ENCODE measurements at regions not wholly inside any gene's neighbourhood (a gene's known extent, or its start where the extent isn't known, plus 50 kb on each side); places are given as distances from the start of the nearest gene placed in this dataset.

GRCh38 chr2:128408349-128409305, 90.0 kb upstream of the HS6ST1 start:
- no peak overlapping the region for H3K4me3 ChIP-seq (ENCODE audit: low read length)
- no peak for DNase-seq (ENCODE audit: low read depth)
- TF ChIP-seq CTCF (conservative IDR thresholded peaks at IDR 0.05; ENCODE audit: low read depth, low read length), result no peak

GRCh38 chr2:128409326-128410034, 90.8 kb upstream of the HS6ST1 start:
- no peak for TF ChIP-seq CTCF (conservative IDR thresholded peaks at IDR 0.05; ENCODE audit: low read depth, low read length)
- DNase-seq (ENCODE audit: low read depth), result no peak
- no peak overlapping the region for H3K4me3 ChIP-seq (ENCODE audit: low read length)

GRCh38 chr2:128410035-128410757, 91.5 kb upstream of the HS6ST1 start:
- no peak for DNase-seq (ENCODE audit: low read depth)
- no peak for TF ChIP-seq CTCF (conservative IDR thresholded peaks at IDR 0.05; ENCODE audit: low read depth, low read length)
- H3K4me3 ChIP-seq (ENCODE audit: low read length), result no peak overlapping the region

- DNase-seq (ENCODE audit: low read depth), result no peak
- H3K4me3 ChIP-seq (ENCODE audit: low read length), result no peak overlapping the region
- TF ChIP-seq CTCF (conservative IDR thresholded peaks at IDR 0.05; ENCODE audit: low read depth, low read length), result no peak
Measured at GRCh38 chr2:128410758-128411215, 92.1 kb upstream of the HS6ST1 start.

- TF ChIP-seq CTCF (conservative IDR thresholded peaks at IDR 0.05; ENCODE audit: low read depth, low read length), result no peak
- no peak for DNase-seq (ENCODE audit: low read depth)
Measured at GRCh38 chr2:128411431-128411830, 92.8 kb upstream of the HS6ST1 start.

GRCh38 chr2:128412181-128412871, 93.7 kb upstream of the HS6ST1 start:
- no peak overlapping the region for H3K4me3 ChIP-seq (ENCODE audit: low read length)
- DNase-seq (ENCODE audit: low read depth), result no peak
- no peak for TF ChIP-seq CTCF (conservative IDR thresholded peaks at IDR 0.05; ENCODE audit: low read depth, low read length)

More at GRCh38 chr2:128411431-128411830, 92.8 kb upstream of the HS6ST1 start:
- no peak overlapping the region for H3K4me3 ChIP-seq (ENCODE audit: low read length)

Data from retinal pigment epithelial cell (primary cell).